SK-N-SH treated with all-trans-retinoic acid at 6 μM for 48 hours (cell line): ENCODE measurements at regions not wholly inside any gene's neighbourhood (a gene's known extent, or its start where the extent isn't known, plus 50 kb on each side); places are given as distances from the start of the nearest gene placed in this dataset.
"Not testable (repeated sequence)": the region's sequence is repeated elsewhere in the genome, so short reads cannot be mapped to it uniquely, and the experiment has no call there.

ENCODE experiments used
- ARNTL ChIP-seq: fragments of 450-650 bp; formaldehyde crosslinking; IDR thresholded peaks from 2 replicates; pipeline ENCODE4 v1.5.0; 2020; ENCODE audit warnings: low read depth, mild to moderate bottlenecking, moderate library complexity, borderline replicate concordance
- ESRRG ChIP-seq: fragments of 250-450 bp; sonication (Bioruptor Pico); IDR thresholded peaks from 2 replicates; pipeline ENCODE4 v1.6.1; 2021; ENCODE audit warnings: mild to moderate bottlenecking
- GLIS3 ChIP-seq: fragments of 250-450 bp; sonication (Bioruptor Pico); IDR thresholded peaks from 2 replicates; pipeline ENCODE4 v1.5.0; 2020; ENCODE audit warnings: mild to moderate bottlenecking, moderate library complexity
- PATZ1 ChIP-seq: fragments of 250-450 bp; sonication (Bioruptor Pico); IDR thresholded peaks from 2 replicates; pipeline ENCODE4 v1.8.0; 2020; ENCODE audit warnings: mild to moderate bottlenecking, moderate library complexity, borderline replicate concordance
- PPARA ChIP-seq: fragments of 250-450 bp; sonication (Bioruptor Pico); IDR thresholded peaks from 2 replicates; pipeline ENCODE4 v1.5.0; 2020; ENCODE audit warnings: mild to moderate bottlenecking, borderline replicate concordance
- RARB ChIP-seq: fragments of 250-450 bp; sonication (Bioruptor Pico); IDR thresholded peaks from 2 replicates; pipeline ENCODE4 v1.8.0; 2021; ENCODE audit warnings: mild to moderate bottlenecking, moderate library complexity
- TOX ChIP-seq: fragments of 250-450 bp; sonication (Bioruptor Pico); IDR thresholded peaks from 2 replicates; pipeline ENCODE4 v1.8.0; 2021; ENCODE audit warnings: mild to moderate bottlenecking, moderate library complexity, borderline replicate concordance
- ZFP3 ChIP-seq: fragments of 250-450 bp; sonication (Bioruptor Pico); IDR thresholded peaks from 2 replicates; pipeline ENCODE4 v1.5.0; 2020; ENCODE audit warnings: mild to moderate bottlenecking, moderate library complexity
- ZFP30 ChIP-seq: fragments of 450-650 bp; formaldehyde crosslinking; IDR thresholded peaks from 2 replicates; pipeline ENCODE4 v1.5.0; 2022; ENCODE audit warnings: mild to moderate bottlenecking, moderate library complexity
- TF ChIP-seq, protein P1 (sequence below): fragments of 250-450 bp; sonication (Bioruptor Pico); IDR thresholded peaks from 2 replicates; pipeline ENCODE4 v1.5.0; 2020; ENCODE audit warnings: mild to moderate bottlenecking, moderate library complexity

DNA sequence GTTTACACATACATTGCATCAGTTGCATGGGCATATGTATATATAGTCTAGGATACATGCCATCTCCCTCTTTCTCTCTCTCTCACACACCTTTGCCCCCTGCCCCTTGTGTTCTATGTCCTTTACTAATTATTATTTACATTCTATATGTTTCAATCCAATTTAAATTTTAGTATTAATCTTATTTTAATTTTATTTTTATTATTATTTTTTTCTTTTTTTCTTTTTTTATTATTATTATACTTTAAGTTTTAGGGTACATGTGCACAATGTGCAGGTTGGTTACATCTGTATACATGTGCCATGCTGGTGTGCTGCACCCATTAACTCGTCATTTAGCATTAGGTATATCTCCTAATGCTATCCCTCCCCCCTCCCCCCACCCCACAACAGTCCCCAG lies 421.1 kb downstream of the CCER1 start:
- TF ChIP-seq ARNTL (CRISPR knock-in tag); ZFP30 (CRISPR knock-in tag); RARB; PPARA (CRISPR knock-in tag); ZFP3 (CRISPR knock-in tag); TOX (CRISPR knock-in tag); ESRRG (CRISPR knock-in tag); GLIS3 (CRISPR knock-in tag); PATZ1 (CRISPR knock-in tag): not testable (repeated sequence)
- TF ChIP-seq, protein P1, sequence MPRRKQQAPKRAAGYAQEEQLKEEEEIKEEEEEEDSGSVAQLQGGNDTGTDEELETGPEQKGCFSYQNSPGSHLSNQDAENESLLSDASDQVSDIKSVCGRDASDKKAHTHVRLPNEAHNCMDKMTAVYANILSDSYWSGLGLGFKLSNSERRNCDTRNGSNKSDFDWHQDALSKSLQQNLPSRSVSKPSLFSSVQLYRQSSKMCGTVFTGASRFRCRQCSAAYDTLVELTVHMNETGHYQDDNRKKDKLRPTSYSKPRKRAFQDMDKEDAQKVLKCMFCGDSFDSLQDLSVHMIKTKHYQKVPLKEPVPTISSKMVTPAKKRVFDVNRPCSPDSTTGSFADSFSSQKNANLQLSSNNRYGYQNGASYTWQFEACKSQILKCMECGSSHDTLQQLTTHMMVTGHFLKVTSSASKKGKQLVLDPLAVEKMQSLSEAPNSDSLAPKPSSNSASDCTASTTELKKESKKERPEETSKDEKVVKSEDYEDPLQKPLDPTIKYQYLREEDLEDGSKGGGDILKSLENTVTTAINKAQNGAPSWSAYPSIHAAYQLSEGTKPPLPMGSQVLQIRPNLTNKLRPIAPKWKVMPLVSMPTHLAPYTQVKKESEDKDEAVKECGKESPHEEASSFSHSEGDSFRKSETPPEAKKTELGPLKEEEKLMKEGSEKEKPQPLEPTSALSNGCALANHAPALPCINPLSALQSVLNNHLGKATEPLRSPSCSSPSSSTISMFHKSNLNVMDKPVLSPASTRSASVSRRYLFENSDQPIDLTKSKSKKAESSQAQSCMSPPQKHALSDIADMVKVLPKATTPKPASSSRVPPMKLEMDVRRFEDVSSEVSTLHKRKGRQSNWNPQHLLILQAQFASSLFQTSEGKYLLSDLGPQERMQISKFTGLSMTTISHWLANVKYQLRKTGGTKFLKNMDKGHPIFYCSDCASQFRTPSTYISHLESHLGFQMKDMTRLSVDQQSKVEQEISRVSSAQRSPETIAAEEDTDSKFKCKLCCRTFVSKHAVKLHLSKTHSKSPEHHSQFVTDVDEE (CRISPR knock-in tag), result not testable (repeated sequence)
